OCI-LY3 (cell line): ENCODE measurements at regions not wholly inside any gene's neighbourhood (a gene's known extent, or its start where the extent isn't known, plus 50 kb on each side); places are given as distances from the start of the nearest gene placed in this dataset.

Source experiments
- H2AFZ ChIP-seq: fragments of 200-600, 300-600 bp; shearing (Covaris generic); 2 replicates; pipeline ENCODE4 v1.6.0; 2014; ENCODE audit warnings: antibody characterized with exemption, low read depth, low read length
- H3K27ac ChIP-seq: fragments of 200-600, 300-600 bp; sonication (generic); 2 replicates; pipeline ENCODE4 v1.5.1; 2014; ENCODE audit warnings: mild to moderate bottlenecking, low read length, moderate library complexity, mixed read lengths
- H3K27me3 ChIP-seq: fragments of 200-600, 300-600 bp; sonication (generic); 2 replicates; pipeline ENCODE4 v1.6.1; 2014; ENCODE audit warnings: low read depth, low read length, mixed read lengths
- H3K36me3 ChIP-seq: fragments of 200-600, 300-600 bp; sonication (generic); replicated peaks from 2 replicates; pipeline ENCODE3; 2014; ENCODE audit warnings: low read depth, low read length, mixed read lengths
- H3K4me1 ChIP-seq: fragments of 300-600, 200-600 bp; sonication (generic); 2 replicates; pipeline ENCODE4 v1.6.1; 2014; ENCODE audit warnings: low read length, mixed read lengths
- H3K4me2 ChIP-seq: fragments of 200-600, 300-600 bp; sonication (generic); 2 replicates; pipeline ENCODE4 v1.6.1; 2014; ENCODE audit warnings: low read length, mixed read lengths
- H3K4me3 ChIP-seq: fragments of 300-600, 200-600 bp; sonication (generic); 2 replicates; pipeline ENCODE4 v1.5.1; 2014; ENCODE audit warnings: antibody characterized with exemption, mild to moderate bottlenecking, low read length, moderate library complexity
- H3K79me2 ChIP-seq: fragments of 300-600, 200-600 bp; shearing (Covaris generic); 2 replicates; pipeline ENCODE4 v1.6.1; 2014; ENCODE audit warnings: mild to moderate bottlenecking, low read length, mixed read lengths
- H3K9ac ChIP-seq: fragments of 300-600, 200-600 bp; shearing (Covaris generic); 2 replicates; pipeline ENCODE4 v1.6.0; 2014; ENCODE audit warnings: mild to moderate bottlenecking, low read length, moderate library complexity
- H3K9me3 ChIP-seq: fragments of 200-600, 300-600 bp; shearing (Covaris generic); 2 replicates; pipeline ENCODE4 v1.6.1; 2014; ENCODE audit warnings: low read length, mixed read lengths; ENCODE audit not compliant: insufficient read depth
- H4K20me1 ChIP-seq: fragments of 200-600, 300-600 bp; sonication (generic); 2 replicates; pipeline ENCODE4 v1.6.1; 2016; ENCODE audit warnings: low read length, mixed read lengths; ENCODE audit not compliant: insufficient read depth
- CTCF ChIP-seq: fragments of 200-600, 300-600 bp; sonication (generic); IDR thresholded peaks from 2 replicates; pipeline ENCODE4 v1.5.1; 2014; ENCODE audit warnings: antibody characterized with exemption, low read length, low read depth
- EZH2phosphoT487 ChIP-seq: fragments of 200-600 bp; shearing (Covaris generic); IDR thresholded peaks from 2 replicates; pipeline ENCODE4 v1.6.1; 2018; ENCODE audit warnings: antibody characterized with exemption, mixed run types, low read depth

- no peaks in the 10 kb centered on the region for H3K36me3 ChIP-seq
- H3K4me3 ChIP-seq = no peak overlapping the region
- H3K79me2 ChIP-seq = no peaks in the 10 kb centered on the region
- H3K9ac ChIP-seq = no peak overlapping the region
- TF ChIP-seq CTCF = no peak
- TF ChIP-seq EZH2phosphoT487 = no peak
- no peaks in the 10 kb centered on the region for H3K9me3 ChIP-seq
- no peak overlapping the region for H3K4me2 ChIP-seq
- H3K4me1 ChIP-seq = no peaks in the 10 kb centered on the region
- H3K27me3 ChIP-seq = no peaks in the 10 kb centered on the region
- H3K27ac ChIP-seq = no peak overlapping the region
- no peak overlapping the region for H2AFZ ChIP-seq
- H4K20me1 ChIP-seq = no peaks in the 10 kb centered on the region
Observed at GRCh38 chrX:125762954-125763353, 403.1 kb downstream of the DCAF12L2 start.

- Histone ChIP-seq H2AFZ (no peak overlapping the region), H3K27me3 (no peaks in the 10 kb centered on the region), H3K4me2 (no peak overlapping the region), H4K20me1 (no peaks in the 10 kb centered on the region), H3K36me3 (no peaks in the 10 kb centered on the region), H3K4me1 (no peaks in the 10 kb centered on the region), H3K9me3 (no peaks in the 10 kb centered on the region), H3K27ac (no peak overlapping the region), H3K4me3 (no peak overlapping the region), H3K79me2 (no peaks in the 10 kb centered on the region), H3K9ac (no peak overlapping the region)
- TF ChIP-seq CTCF (no peak), EZH2phosphoT487 (no peak)
Observed at GRCh38 chrX:125765347-125765746, 400.7 kb downstream of the DCAF12L2 start.

GRCh38 chrX:125769628-125770027 is 396.5 kb downstream of the DCAF12L2 start:
- no peaks in the 10 kb centered on the region for H3K9me3 ChIP-seq
- TF ChIP-seq EZH2phosphoT487 (no peak), CTCF (no peak)
- no peak overlapping the region for H3K27ac ChIP-seq
- H4K20me1 ChIP-seq = no peaks in the 10 kb centered on the region
- no peak overlapping the region for H3K4me3 ChIP-seq
- H2AFZ ChIP-seq = no peak overlapping the region
- no peak overlapping the region for H3K9ac ChIP-seq
- no peaks in the 10 kb centered on the region for H3K27me3 ChIP-seq
- no peaks in the 10 kb centered on the region for H3K79me2 ChIP-seq
- H3K4me2 ChIP-seq = no peak overlapping the region
- H3K4me1 ChIP-seq = no peaks in the 10 kb centered on the region
- no peaks in the 10 kb centered on the region for H3K36me3 ChIP-seq

GRCh38 chrX:125778261-125778660 is 387.8 kb downstream of the DCAF12L2 start:
- TF ChIP-seq EZH2phosphoT487 (no peak), CTCF (no peak)
- H3K4me2 ChIP-seq = no peak overlapping the region
- H3K27me3 ChIP-seq = no peaks in the 10 kb centered on the region
- H4K20me1 ChIP-seq = no peaks in the 10 kb centered on the region
- no peak overlapping the region for H2AFZ ChIP-seq
- no peaks in the 10 kb centered on the region for H3K79me2 ChIP-seq
- no peak overlapping the region for H3K9ac ChIP-seq
- H3K27ac ChIP-seq = no peak overlapping the region
- H3K4me1 ChIP-seq = no peaks in the 10 kb centered on the region
- no peak overlapping the region for H3K4me3 ChIP-seq
- H3K9me3 ChIP-seq = no peaks in the 10 kb centered on the region
- H3K36me3 ChIP-seq = no peaks in the 10 kb centered on the region
